HL-60 (cell line): ENCODE measurements at regions not wholly inside any gene's neighbourhood (a gene's known extent, or its start where the extent isn't known, plus 50 kb on each side); places are given as distances from the start of the nearest gene placed in this dataset.

Experiments used
- CTCF ChIP-seq: IDR thresholded peaks from one replicate; pipeline ENCODE4 v1.5.1; 2011; ENCODE audit warnings: low read length, control low read depth, inconsistent platforms; ENCODE audit not compliant: insufficient read depth
- SPI1 ChIP-seq: IDR thresholded peaks from 2 replicates; pipeline ENCODE4 v1.6.1; 2012; ENCODE audit warnings: low read depth, mild to moderate bottlenecking, borderline replicate concordance

GRCh38 chr5:63121471-63121870 lies 542.9 kb downstream of the LRRC70 start:
- TF ChIP-seq CTCF: no peak
- no peak for TF ChIP-seq SPI1
